GM19043 (cell line): ENCODE measurements at regions not wholly inside any gene's neighbourhood (a gene's known extent, or its start where the extent isn't known, plus 50 kb on each side); places are given as distances from the start of the nearest gene placed in this dataset.

Source experiments
- ATAC-seq: cut with Tn5 transposase; IDR thresholded peaks from one replicate; pipeline ENCODE4 v1.9.1; 2021; ENCODE audit warnings: low read depth; ENCODE audit not compliant: unreplicated experiment

GRCh38 chr4:187921946-187922623, 73.5 kb upstream of the ZFP42 start:
- ATAC-seq = no peak

- no peak for ATAC-seq
Observed at GRCh38 chr4:187929024-187929423, 66.5 kb upstream of the ZFP42 start.

GRCh38 chr4:187934766-187935165, 60.8 kb upstream of the ZFP42 start:
- ATAC-seq = no peak

GRCh38 chr4:187937557-187937956, 58.0 kb upstream of the ZFP42 start:
- no peak for ATAC-seq

GRCh38 chr4:187940299-187940698, 55.3 kb upstream of the ZFP42 start:
- no peak for ATAC-seq

- ATAC-seq = no peak
Observed at GRCh38 chr4:187942968-187943367, 52.6 kb upstream of the ZFP42 start.

GRCh38 chr4:187944179-187944578, 51.4 kb upstream of the ZFP42 start:
- no peak for ATAC-seq
